ENCODE measurements at regions not wholly inside any gene's neighbourhood (a gene's known extent, or its start where the extent isn't known, plus 50 kb on each side); places are given as distances from the start of the nearest gene placed in this dataset.

DNA sequence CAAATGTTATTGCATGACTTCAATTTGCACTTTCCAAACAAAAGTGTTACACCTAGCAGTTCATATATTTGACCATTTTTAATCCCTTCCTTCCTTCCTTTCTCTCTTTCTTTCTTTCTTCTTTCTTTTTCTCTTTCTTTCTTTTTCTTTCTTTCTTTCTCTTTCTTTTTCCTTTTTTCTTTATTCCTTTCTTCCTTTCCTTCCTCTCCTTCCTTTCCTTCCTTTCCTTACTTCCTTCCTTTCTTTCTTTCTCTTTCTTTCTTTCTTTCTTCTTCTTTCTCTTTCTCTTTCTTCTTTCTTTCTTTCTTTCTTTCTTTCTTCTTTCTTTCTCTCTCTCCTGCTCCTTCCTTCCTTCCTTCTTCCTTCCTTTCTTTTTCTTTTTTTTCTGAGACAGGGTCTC lies 146.7 kb upstream of the ALKAL2 start:
- TF ChIP-seq, protein P1, sequence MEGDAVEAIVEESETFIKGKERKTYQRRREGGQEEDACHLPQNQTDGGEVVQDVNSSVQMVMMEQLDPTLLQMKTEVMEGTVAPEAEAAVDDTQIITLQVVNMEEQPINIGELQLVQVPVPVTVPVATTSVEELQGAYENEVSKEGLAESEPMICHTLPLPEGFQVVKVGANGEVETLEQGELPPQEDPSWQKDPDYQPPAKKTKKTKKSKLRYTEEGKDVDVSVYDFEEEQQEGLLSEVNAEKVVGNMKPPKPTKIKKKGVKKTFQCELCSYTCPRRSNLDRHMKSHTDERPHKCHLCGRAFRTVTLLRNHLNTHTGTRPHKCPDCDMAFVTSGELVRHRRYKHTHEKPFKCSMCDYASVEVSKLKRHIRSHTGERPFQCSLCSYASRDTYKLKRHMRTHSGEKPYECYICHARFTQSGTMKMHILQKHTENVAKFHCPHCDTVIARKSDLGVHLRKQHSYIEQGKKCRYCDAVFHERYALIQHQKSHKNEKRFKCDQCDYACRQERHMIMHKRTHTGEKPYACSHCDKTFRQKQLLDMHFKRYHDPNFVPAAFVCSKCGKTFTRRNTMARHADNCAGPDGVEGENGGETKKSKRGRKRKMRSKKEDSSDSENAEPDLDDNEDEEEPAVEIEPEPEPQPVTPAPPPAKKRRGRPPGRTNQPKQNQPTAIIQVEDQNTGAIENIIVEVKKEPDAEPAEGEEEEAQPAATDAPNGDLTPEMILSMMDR (IDR thresholded peaks at IDR 0.05 in 4 of 5, conservative IDR thresholded peaks at IDR 0.05 in 1 of 5) = no peak
- no peak for TF ChIP-seq POLR2A (IDR thresholded peaks at IDR 0.05)

All from gastrocnemius medialis (tissue), 4 donors.